Stomach (tissue), 4 donors: ENCODE measurements at regions not wholly inside any gene's neighbourhood (a gene's known extent, or its start where the extent isn't known, plus 50 kb on each side); places are given as distances from the start of the nearest gene placed in this dataset.

Experiments used
- EP300 ChIP-seq: sonication (generic); formaldehyde crosslinking; IDR thresholded peaks from one replicate; pipeline ENCODE4 v1.6.1; 2017; ENCODE audit warnings: antibody characterized with exemption
- POLR2A ChIP-seq, 4 donors: fragments of 450-650 bp; IDR thresholded peaks; one replicate each; pipeline ENCODE4 v1.6.1; 2016; ENCODE audit warnings: antibody characterized with exemption in 4 of 4, control low read depth in 2 of 4, mild to moderate bottlenecking in 1 of 4, moderate library complexity in 1 of 4
- POLR2AphosphoS5 ChIP-seq, 3 donors: sonication (generic); formaldehyde crosslinking; IDR thresholded peaks; one replicate each; pipeline ENCODE4 v1.6.1; 2016; ENCODE audit warnings: antibody characterized with exemption in 3 of 3
- TF ChIP-seq, protein P1 (sequence below), 7 experiments: fragments of 450-650 bp in 4 of 7; fragments of 200-600 bp in 3 of 7; sonication (generic) in 3 of 7; IDR thresholded peaks; one replicate each; pipeline ENCODE4 v1.5.1; 2016 to 2019; ENCODE audit warnings: antibody characterized with exemption in 7 of 7, control low read depth in 2 of 7, mild to moderate bottlenecking in 1 of 7

DNA sequence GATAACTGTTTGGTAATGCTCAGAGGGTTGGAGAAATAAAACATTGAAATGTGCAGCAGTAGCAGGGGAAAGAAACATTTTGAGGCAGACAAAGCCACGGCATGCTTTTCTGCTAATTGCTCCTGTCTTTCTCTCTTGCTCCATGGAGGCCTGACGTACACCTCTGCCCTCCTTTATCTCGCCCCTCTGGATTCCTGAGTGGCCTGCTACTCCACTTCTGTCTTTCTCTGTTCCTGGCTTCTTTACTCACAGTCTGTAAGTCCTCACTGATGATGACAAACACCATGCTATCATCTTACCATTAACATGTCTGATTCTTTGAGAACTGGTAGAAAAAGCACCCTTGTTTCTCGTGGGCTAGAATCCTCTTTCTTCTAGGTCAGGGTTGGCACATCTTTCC is 392.9 kb downstream of the MEIS1 start:
- TF ChIP-seq, protein P1, sequence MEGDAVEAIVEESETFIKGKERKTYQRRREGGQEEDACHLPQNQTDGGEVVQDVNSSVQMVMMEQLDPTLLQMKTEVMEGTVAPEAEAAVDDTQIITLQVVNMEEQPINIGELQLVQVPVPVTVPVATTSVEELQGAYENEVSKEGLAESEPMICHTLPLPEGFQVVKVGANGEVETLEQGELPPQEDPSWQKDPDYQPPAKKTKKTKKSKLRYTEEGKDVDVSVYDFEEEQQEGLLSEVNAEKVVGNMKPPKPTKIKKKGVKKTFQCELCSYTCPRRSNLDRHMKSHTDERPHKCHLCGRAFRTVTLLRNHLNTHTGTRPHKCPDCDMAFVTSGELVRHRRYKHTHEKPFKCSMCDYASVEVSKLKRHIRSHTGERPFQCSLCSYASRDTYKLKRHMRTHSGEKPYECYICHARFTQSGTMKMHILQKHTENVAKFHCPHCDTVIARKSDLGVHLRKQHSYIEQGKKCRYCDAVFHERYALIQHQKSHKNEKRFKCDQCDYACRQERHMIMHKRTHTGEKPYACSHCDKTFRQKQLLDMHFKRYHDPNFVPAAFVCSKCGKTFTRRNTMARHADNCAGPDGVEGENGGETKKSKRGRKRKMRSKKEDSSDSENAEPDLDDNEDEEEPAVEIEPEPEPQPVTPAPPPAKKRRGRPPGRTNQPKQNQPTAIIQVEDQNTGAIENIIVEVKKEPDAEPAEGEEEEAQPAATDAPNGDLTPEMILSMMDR (IDR thresholded peaks at IDR 0.05): no peak
- TF ChIP-seq EP300 (no peak), POLR2A (IDR thresholded peaks at IDR 0.05) (no peak), POLR2AphosphoS5 (IDR thresholded peaks at IDR 0.05) (no peak)
